MG63 (cell line): ENCODE measurements at regions not wholly inside any gene's neighbourhood (a gene's known extent, or its start where the extent isn't known, plus 50 kb on each side); places are given as distances from the start of the nearest gene placed in this dataset.

Experiments
- DNase-seq: peaks from one replicate; pipeline ENCODE4 v3.0.0-alpha.2; 2020
- H3K27me3 ChIP-seq: fragments of 250-450 bp; sonication (Bioruptor Pico); 2 replicates; pipeline ENCODE4 v1.5.1; 2020; ENCODE audit warnings: mild to moderate bottlenecking, moderate library complexity
- H3K36me3 ChIP-seq: fragments of 250-450 bp; sonication (Bioruptor Pico); 2 replicates; pipeline ENCODE4 v1.5.1; 2020; ENCODE audit warnings: mild to moderate bottlenecking, moderate library complexity
- H3K4me3 ChIP-seq: fragments of 250-450 bp; sonication (Bioruptor Pico); 2 replicates; pipeline ENCODE4 v1.5.1; 2020; ENCODE audit warnings: mild to moderate bottlenecking, moderate library complexity
- H3K9me3 ChIP-seq: fragments of 250-450 bp; sonication (Bioruptor Pico); 2 replicates; pipeline ENCODE4 v1.5.1; 2020; ENCODE audit warnings: mild to moderate bottlenecking, moderate library complexity

DNA sequence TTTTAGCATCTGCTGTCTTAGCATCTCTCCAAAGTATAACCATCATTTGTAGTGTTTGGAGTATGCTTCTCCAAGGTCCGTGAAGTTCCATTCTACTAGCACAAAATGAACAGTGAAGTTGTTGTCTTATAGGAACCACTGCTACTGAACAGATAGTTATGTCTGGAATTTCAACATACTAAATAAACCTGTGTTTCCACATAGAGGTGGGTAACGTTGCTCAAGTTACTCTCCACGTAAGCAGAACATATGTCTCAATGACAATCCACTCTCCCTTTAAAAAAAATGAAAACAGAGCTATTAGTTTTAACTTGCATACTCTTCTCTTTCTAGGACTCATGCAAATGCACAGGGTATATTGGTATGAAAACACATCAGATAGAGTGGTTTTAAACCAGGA, 184.3 kb upstream of the TRPC4 start:
- Histone ChIP-seq H3K27me3 (no peaks in the 10 kb centered on the region), H3K9me3 (no peaks in the 10 kb centered on the region), H3K4me3 (no peak overlapping the region), H3K36me3 (no peaks in the 10 kb centered on the region)
- no peak for DNase-seq

DNA sequence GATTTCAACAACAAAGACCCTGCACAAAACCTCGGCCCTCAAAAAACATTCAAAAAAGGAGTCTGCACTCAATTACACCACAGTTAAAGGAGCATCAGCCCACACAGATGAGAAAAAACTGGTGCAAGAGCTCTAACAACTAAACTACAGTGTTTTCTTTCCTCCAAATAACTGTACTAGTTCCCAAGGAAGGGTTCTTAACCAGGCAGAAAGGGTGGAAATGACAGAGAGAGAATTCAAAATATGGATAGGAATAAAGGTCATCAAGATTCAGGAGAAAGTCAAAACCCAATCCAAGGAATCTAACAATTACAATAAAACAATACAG, 176.4 kb upstream of the TRPC4 start:
- H3K9me3 ChIP-seq = peaks cover 8% of the 10 kb centered on the region
- no peak for DNase-seq
- no peaks in the 10 kb centered on the region for H3K27me3 ChIP-seq
- no peaks in the 10 kb centered on the region for H3K36me3 ChIP-seq
- H3K4me3 ChIP-seq = no peak overlapping the region

GRCh38 chr13:38045278-38046048, 175.9 kb upstream of the TRPC4 start:
- Histone ChIP-seq H3K9me3 (peaks cover 8% of the 10 kb centered on the region), H3K27me3 (no peaks in the 10 kb centered on the region)
- DNase-seq = no peak

DNA sequence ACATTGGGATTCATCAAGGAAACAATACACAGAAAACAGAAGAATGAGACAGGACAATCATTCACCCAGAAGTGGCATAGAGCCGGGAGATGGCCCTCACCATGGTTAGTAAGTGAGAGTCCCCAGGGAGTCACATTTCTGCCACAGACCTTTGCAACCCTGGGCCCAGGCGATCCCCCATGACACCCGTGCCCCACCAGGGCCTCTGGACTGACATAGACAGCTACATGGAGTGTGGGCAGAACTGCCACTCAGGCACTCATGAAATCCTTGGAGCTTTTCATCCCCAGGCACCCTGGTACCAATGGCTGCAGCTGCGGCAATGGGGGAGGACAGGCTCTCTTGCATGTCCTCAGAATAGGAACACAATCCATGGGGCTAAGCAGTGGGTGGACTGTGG, 174.5 kb upstream of the TRPC4 start:
- H3K36me3 ChIP-seq = no peaks in the 10 kb centered on the region
- H3K9me3 ChIP-seq = peaks cover 8% of the 10 kb centered on the region
- no peak overlapping the region for H3K4me3 ChIP-seq
- no peaks in the 10 kb centered on the region for H3K27me3 ChIP-seq
- no peak for DNase-seq

More at GRCh38 chr13:38045278-38046048, 175.9 kb upstream of the TRPC4 start:
- Histone ChIP-seq H3K36me3 (no peaks in the 10 kb centered on the region), H3K4me3 (no peak overlapping the region)

DNA sequence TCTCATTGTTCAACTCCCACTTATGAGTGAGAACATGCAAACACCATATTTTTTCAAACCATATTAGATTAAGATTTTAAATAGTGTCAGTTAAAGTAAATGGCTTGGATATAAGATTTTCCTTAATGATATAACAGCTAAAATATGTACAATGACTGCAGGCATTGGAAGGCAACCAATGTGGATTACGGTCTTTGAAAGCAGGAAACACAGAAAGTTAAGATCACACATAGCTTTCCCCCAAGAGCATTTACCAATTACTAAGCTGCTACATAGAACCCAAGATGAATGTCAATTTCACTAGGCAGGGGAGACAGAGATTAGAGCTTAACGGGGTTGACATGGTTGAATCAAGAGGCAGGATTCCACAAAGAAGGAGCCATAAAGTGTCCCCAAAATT, 173.2 kb upstream of the TRPC4 start:
- Histone ChIP-seq H3K27me3 (no peaks in the 10 kb centered on the region), H3K9me3 (peaks cover 6% of the 10 kb centered on the region), H3K36me3 (no peaks in the 10 kb centered on the region), H3K4me3 (no peak overlapping the region)
- peak; percentile 22 for DNase-seq

- no peak for DNase-seq
- Histone ChIP-seq H3K9me3 (peaks cover 10% of the 10 kb centered on the region), H3K27me3 (no peaks in the 10 kb centered on the region), H3K36me3 (no peaks in the 10 kb centered on the region), H3K4me3 (no peak overlapping the region)
Observed at GRCh38 chr13:38024431-38024830, 154.9 kb upstream of the TRPC4 start.

GRCh38 chr13:38017320-38017719, 147.7 kb upstream of the TRPC4 start:
- peaks cover 15% of the 10 kb centered on the region for H3K9me3 ChIP-seq
- no peaks in the 10 kb centered on the region for H3K27me3 ChIP-seq
- no peak for DNase-seq
- H3K36me3 ChIP-seq = no peaks in the 10 kb centered on the region
- H3K4me3 ChIP-seq = no peak overlapping the region

GRCh38 chr13:38013676-38014075, 144.1 kb upstream of the TRPC4 start:
- DNase-seq = no peak
- no peak overlapping the region for H3K4me3 ChIP-seq
- no peaks in the 10 kb centered on the region for H3K27me3 ChIP-seq
- no peaks in the 10 kb centered on the region for H3K36me3 ChIP-seq
- H3K9me3 ChIP-seq = 0 out of 2 replicates have a peak, but pooled peaks cover 3% of the 10 kb centered on the region

GRCh38 chr13:38012096-38012495, 142.5 kb upstream of the TRPC4 start:
- H3K27me3 ChIP-seq = no peaks in the 10 kb centered on the region
- no peaks in the 10 kb centered on the region for H3K36me3 ChIP-seq
- H3K4me3 ChIP-seq = no peak overlapping the region
- H3K9me3 ChIP-seq = no peaks in the 10 kb centered on the region
- no peak for DNase-seq

DNA sequence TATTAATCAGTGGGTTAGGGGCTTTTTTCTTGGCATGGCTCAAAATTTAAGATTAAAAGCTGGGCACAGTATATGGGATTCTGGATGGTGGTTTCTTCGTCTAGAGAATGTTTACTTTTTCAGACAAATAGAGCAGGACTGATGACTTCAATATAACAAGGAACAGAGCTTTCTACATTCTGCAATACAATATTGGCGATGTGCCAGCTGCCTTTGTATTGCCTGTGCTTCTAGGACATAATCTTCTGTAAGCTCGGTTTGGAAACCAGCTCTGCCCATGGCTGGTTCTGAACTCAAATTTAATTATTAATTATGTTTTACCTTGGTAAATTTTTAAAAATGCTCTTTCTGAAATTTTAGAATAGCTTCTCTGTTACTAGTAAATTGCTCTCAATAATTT, 139.1 kb upstream of the TRPC4 start:
- Histone ChIP-seq H3K27me3 (no peaks in the 10 kb centered on the region), H3K4me3 (no peak overlapping the region), H3K9me3 (no peaks in the 10 kb centered on the region), H3K36me3 (no peaks in the 10 kb centered on the region)
- no peak for DNase-seq

DNA sequence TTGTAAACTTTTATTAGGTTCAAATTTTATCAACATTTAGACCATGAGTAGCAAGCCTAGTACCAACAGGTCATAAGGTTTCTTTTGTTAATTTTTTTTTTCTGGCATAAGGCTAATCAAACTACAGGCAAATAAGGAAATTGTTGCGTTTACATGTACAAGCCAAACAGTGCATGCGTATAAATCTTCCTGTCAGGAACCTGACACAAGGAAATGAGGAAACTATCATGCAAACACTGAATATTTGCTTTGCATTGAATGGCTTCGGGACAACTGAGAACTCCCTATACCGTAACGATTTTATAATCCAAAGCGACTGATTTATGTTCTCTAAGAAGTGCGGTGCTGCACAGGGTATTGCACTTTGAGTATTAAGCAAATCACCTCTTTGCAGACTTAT, 133.0 kb upstream of the TRPC4 start:
- no peak for DNase-seq
- Histone ChIP-seq H3K4me3 (no peak overlapping the region), H3K27me3 (no peaks in the 10 kb centered on the region), H3K9me3 (no peaks in the 10 kb centered on the region), H3K36me3 (no peaks in the 10 kb centered on the region)

DNA sequence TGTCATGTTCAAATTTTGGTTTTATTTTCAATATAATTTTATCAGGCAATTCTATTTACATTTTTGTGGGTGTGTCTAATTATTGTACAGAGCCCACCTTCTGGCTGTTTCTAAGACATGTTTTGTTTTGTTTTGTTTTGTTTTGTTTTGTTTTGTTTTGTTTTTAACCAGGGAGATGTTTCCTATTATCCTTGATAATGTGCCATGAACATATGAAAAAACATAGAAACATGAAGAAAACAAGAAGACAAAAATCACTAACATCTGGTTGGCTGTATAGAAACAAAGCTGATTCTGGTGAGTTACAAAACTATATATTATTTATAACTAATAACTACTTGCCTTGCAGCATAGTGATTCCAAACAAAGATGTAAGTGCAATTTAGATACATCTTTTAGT, 128.1 kb upstream of the TRPC4 start:
- H3K4me3 ChIP-seq = no peak overlapping the region
- H3K27me3 ChIP-seq = no peaks in the 10 kb centered on the region
- no peak for DNase-seq
- H3K9me3 ChIP-seq = no peaks in the 10 kb centered on the region
- no peaks in the 10 kb centered on the region for H3K36me3 ChIP-seq

GRCh38 chr13:37995092-37995491, 125.5 kb upstream of the TRPC4 start:
- Histone ChIP-seq H3K27me3 (no peaks in the 10 kb centered on the region), H3K4me3 (no peak overlapping the region), H3K36me3 (no peaks in the 10 kb centered on the region), H3K9me3 (no peaks in the 10 kb centered on the region)
- no peak for DNase-seq

DNA sequence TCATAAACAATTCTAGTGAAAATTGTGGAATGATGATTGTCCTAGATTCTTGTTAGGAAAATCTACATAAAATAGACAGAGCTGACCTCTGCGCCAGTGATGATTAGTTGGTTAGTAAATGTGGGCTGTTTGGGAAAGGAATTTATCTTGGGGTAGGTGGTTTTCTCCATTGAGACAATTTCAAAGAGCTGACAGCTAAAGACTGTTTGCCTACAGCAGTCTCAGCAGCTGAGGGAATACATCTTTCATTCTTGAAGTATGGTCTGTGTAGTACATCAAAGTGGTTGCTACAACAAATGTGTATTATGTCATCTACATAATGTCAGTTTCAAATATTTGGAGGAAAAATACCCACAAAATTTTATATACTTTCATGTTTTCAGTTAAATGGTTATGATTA, 117.2 kb upstream of the TRPC4 start:
- H3K27me3 ChIP-seq = no peaks in the 10 kb centered on the region
- H3K9me3 ChIP-seq = no peaks in the 10 kb centered on the region
- H3K4me3 ChIP-seq = no peak overlapping the region
- no peak for DNase-seq
- H3K36me3 ChIP-seq = no peaks in the 10 kb centered on the region

- H3K36me3 ChIP-seq = no peaks in the 10 kb centered on the region
- no peak overlapping the region for H3K4me3 ChIP-seq
- no peak for DNase-seq
- H3K27me3 ChIP-seq = no peaks in the 10 kb centered on the region
- no peaks in the 10 kb centered on the region for H3K9me3 ChIP-seq
Observed at GRCh38 chr13:37985281-37985680, 115.7 kb upstream of the TRPC4 start.

DNA sequence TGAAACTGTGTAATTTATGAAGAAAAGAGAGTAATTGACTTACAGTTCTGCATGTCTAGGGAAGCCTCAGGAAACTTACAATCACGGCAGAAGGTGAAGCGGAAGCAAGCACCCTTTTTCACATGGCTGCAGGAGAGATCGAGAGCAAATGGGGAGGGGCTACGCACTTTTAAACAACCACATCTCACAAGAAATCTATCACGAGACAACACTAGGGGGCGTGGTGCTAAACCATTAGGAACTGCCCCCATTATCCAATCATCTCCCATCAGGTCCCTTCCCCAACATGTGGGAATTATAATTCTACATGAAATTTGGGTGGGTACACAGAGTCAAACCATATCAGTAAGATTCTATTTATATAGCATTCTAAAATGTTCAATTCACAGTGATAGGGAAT, 114.8 kb upstream of the TRPC4 start:
- no peak overlapping the region for H3K4me3 ChIP-seq
- no peak for DNase-seq
- no peaks in the 10 kb centered on the region for H3K9me3 ChIP-seq
- no peaks in the 10 kb centered on the region for H3K36me3 ChIP-seq
- no peaks in the 10 kb centered on the region for H3K27me3 ChIP-seq

- Histone ChIP-seq H3K9me3 (no peaks in the 10 kb centered on the region), H3K36me3 (no peaks in the 10 kb centered on the region), H3K4me3 (no peak overlapping the region), H3K27me3 (no peaks in the 10 kb centered on the region)
- DNase-seq = no peak
Observed at GRCh38 chr13:37981932-37982331, 112.4 kb upstream of the TRPC4 start.

GRCh38 chr13:37978680-37979079, 109.1 kb upstream of the TRPC4 start:
- Histone ChIP-seq H3K4me3 (no peak overlapping the region), H3K9me3 (no peaks in the 10 kb centered on the region), H3K27me3 (no peaks in the 10 kb centered on the region), H3K36me3 (no peaks in the 10 kb centered on the region)
- no peak for DNase-seq

- DNase-seq = no peak
- no peaks in the 10 kb centered on the region for H3K9me3 ChIP-seq
- H3K36me3 ChIP-seq = no peaks in the 10 kb centered on the region
- H3K4me3 ChIP-seq = no peak overlapping the region
- no peaks in the 10 kb centered on the region for H3K27me3 ChIP-seq
Observed at GRCh38 chr13:37968555-37968954, 99.0 kb upstream of the TRPC4 start.
